HEK293 (cell line): ENCODE measurements at regions not wholly inside any gene's neighbourhood (a gene's known extent, or its start where the extent isn't known, plus 50 kb on each side); places are given as distances from the start of the nearest gene placed in this dataset.

Experiments
- CTCF ChIA-PET: fragments of 350-600 bp; formaldehyde crosslinking; extraction: SDS; loops from one replicate; lab custom pipeline; 2021; ENCODE audit warnings: antibody characterized with exemption; lab: Yijun Ruan, JAX
- POLR2A ChIA-PET: fragments of 300-600 bp; formaldehyde crosslinking; extraction: SDS; loops from one replicate; lab custom pipeline; 2020; ENCODE audit warnings: antibody characterized with exemption, inconsistent platforms; lab: Yijun Ruan, JAX
- H3K27ac ChIP-seq: fragments of 200-500 bp; sonication (Bioruptor generic); 2 replicates; pipeline ENCODE4 v1.5.1; 2014; ENCODE audit warnings: low read depth, low read length, control low read depth, inconsistent platforms; ENCODE audit errors: extremely low read depth
- H3K36me3 ChIP-seq, 2 experiments: fragments of 200-500 bp in 1 of 2; sonication (Bioruptor generic) in 1 of 2; 1 replicate in 1 of 2; 2 replicates in 1 of 2; pipeline ENCODE4 v1.5.1; 2014 to 2017; ENCODE audit warnings: inconsistent platforms in 2 of 2, low read length in 2 of 2; ENCODE audit not compliant: control insufficient read depth in 2 of 2, insufficient read depth in 1 of 2
- H3K4me1 ChIP-seq: fragments of 200-500 bp; sonication (Bioruptor generic); 2 replicates; pipeline ENCODE4 v1.5.1; 2014; ENCODE audit warnings: mild to moderate bottlenecking, low read length, inconsistent platforms; ENCODE audit not compliant: control insufficient read depth, insufficient read depth
- H3K4me3 ChIP-seq: 2 replicates; pipeline ENCODE4 v1.5.1; 2011; ENCODE audit warnings: low read depth, mild to moderate bottlenecking, control low read depth, low read length, moderate library complexity
- H3K9me3 ChIP-seq: fragments of 200-500 bp; sonication (Bioruptor generic); 2 replicates; pipeline ENCODE4 v1.5.1; 2014; ENCODE audit warnings: low read depth, low read length, inconsistent platforms; ENCODE audit not compliant: control insufficient read depth, insufficient read depth
- GLIS2 ChIP-seq: fragments of 450-650 bp; formaldehyde crosslinking; IDR thresholded peaks from 2 replicates; pipeline ENCODE4 v1.5.1; 2016; ENCODE audit warnings: missing biosample characterization, missing genetic modification characterization
- ZNF132 ChIP-seq: fragments of 450-650 bp; formaldehyde crosslinking; IDR thresholded peaks from 2 replicates; pipeline ENCODE4 v1.5.1; 2017; ENCODE audit warnings: missing biosample characterization, missing genetic modification characterization, borderline replicate concordance
- ZNF175 ChIP-seq: fragments of 450-650 bp; formaldehyde crosslinking; IDR thresholded peaks from 2 replicates; pipeline ENCODE4 v1.5.1; 2016; ENCODE audit warnings: missing biosample characterization, missing genetic modification characterization
- ZNF2 ChIP-seq: fragments of 450-650 bp; formaldehyde crosslinking; IDR thresholded peaks from 2 replicates; pipeline ENCODE4 v1.5.1; 2016; ENCODE audit warnings: missing biosample characterization, missing genetic modification characterization
- ZNF391 ChIP-seq: fragments of 450-650 bp; formaldehyde crosslinking; IDR thresholded peaks from 2 replicates; pipeline ENCODE4 v1.5.1; 2016; ENCODE audit warnings: low read depth, missing biosample characterization, missing genetic modification characterization, borderline replicate concordance
- ZNF423 ChIP-seq: fragments of 450-650 bp; formaldehyde crosslinking; IDR thresholded peaks from 2 replicates; pipeline ENCODE4 v1.5.1; 2016; ENCODE audit warnings: missing biosample characterization, missing genetic modification characterization
- ZNF48 ChIP-seq: fragments of 450-650 bp; formaldehyde crosslinking; IDR thresholded peaks from 2 replicates; pipeline ENCODE4 v1.5.1; 2016; ENCODE audit warnings: missing biosample characterization, missing genetic modification characterization
- ZNF558 ChIP-seq: fragments of 450-650 bp; formaldehyde crosslinking; IDR thresholded peaks from 2 replicates; pipeline ENCODE4 v1.5.1; 2016; ENCODE audit warnings: missing biosample characterization, missing genetic modification characterization
- ZNF560 ChIP-seq: fragments of 450-650 bp; formaldehyde crosslinking; IDR thresholded peaks from 2 replicates; pipeline ENCODE4 v1.5.1; 2017; ENCODE audit warnings: missing biosample characterization, missing genetic modification characterization, borderline replicate concordance
- ZNF596 ChIP-seq: fragments of 450-650 bp; IDR thresholded peaks from 2 replicates; pipeline ENCODE4 v1.5.0; 2018; ENCODE audit warnings: missing biosample characterization, mild to moderate bottlenecking, missing genetic modification characterization, moderate library complexity
- ZNF830 ChIP-seq: fragments of 450-650 bp; IDR thresholded peaks from 2 replicates; pipeline ENCODE4 v1.5.0; 2018; ENCODE audit warnings: missing biosample characterization, missing genetic modification characterization, low read depth, mild to moderate bottlenecking, moderate library complexity
- TF ChIP-seq, protein P1 (sequence below): fragments of 450-650 bp; formaldehyde crosslinking; IDR thresholded peaks from 2 replicates; pipeline ENCODE4 v1.5.1; 2016; ENCODE audit warnings: missing biosample characterization, missing genetic modification characterization, borderline replicate concordance
- TF ChIP-seq, protein P2 (sequence below): fragments of 450-650 bp; formaldehyde crosslinking; IDR thresholded peaks from 2 replicates; pipeline ENCODE4 v1.5.1; 2016; ENCODE audit warnings: missing biosample characterization, missing genetic modification characterization
- TF ChIP-seq, protein P3 (sequence below): sonication (generic); formaldehyde crosslinking; IDR thresholded peaks from 2 replicates; pipeline ENCODE4 v1.8.1; 2022; ENCODE audit warnings: mild to moderate bottlenecking, moderate library complexity, missing genetic modification reagents

DNA sequence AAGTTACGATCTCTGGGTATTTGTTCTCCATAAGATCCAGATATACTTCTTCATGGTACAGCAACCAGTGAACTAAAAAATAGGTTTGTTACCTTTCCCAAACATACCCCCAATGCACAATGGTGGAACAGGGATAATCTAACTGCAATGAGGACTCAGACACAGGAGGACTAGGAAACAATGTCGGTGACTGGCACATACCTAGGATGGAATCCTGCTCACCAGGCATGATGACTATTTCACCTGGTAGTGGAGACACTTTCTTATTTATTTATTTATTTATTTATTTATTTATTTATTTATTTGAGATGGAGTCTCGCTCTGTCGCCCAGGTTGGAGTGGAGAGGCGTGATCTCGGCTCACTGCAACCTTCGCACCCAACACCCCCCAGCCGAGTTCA, 159.9 kb upstream of the CCNH start:
- no peak for TF ChIP-seq ZNF423 (tag by site-specific recombination)
- H3K4me1 ChIP-seq = no peaks in the 10 kb centered on the region
- H3K27ac ChIP-seq = no peak overlapping the region
- no peaks in the 10 kb centered on the region for H3K9me3 ChIP-seq
- no peaks in the 10 kb centered on the region for H3K36me3 ChIP-seq
- ChIA-PET POLR2A (no interaction called here), CTCF (no interaction called here)
- H3K4me3 ChIP-seq = no peak overlapping the region

DNA sequence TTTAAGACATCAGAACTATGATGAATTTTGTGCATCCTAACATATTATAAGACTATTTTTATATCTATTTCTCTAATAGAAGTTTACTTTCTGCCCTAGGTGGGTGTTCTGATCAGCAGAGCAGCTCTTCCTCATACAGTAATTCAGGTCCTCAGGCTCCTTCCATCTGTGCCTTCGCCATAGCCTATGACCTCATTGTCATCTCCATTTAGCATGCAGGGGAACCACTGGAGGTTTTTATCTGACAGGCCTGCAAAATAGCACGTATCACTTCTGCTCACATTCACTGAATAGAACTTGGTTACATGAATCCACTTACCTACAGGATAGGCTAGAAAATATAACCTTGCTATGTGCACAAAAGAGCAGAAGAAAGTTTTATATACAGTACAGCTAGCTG, 159.4 kb upstream of the CCNH start:
- CTCF ChIA-PET = no interaction called here

DNA sequence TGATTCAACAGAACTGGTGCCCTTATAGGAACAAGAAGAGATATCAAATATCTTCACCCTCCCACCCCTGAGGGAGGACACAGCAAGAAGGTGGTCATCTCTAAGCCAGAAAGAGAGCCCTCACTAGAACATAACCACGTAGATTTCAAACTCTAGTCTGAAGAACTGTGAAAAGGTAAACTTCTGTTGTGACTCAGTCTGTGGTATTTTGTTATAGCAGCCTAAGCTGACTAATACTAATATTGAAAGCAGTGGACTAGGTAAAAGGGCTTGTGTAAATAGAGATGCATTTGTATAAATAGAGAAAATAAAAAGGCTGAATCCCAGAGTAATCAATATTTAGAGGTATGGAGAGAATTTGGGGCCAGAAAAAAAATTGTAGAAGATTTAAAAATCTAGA, 157.6 kb upstream of the CCNH start:
- H3K27ac ChIP-seq = no peak overlapping the region
- H3K9me3 ChIP-seq = no peaks in the 10 kb centered on the region
- H3K4me3 ChIP-seq = no peak overlapping the region
- ChIA-PET CTCF (no interaction called here), POLR2A (no interaction called here)
- no peaks in the 10 kb centered on the region for H3K36me3 ChIP-seq
- TF ChIP-seq ZNF175 (tag by site-specific recombination) (no peak), ZNF2 (no peak), ZNF558 (no peak), GLIS2 (tag by site-specific recombination) (no peak), ZNF132 (tag by site-specific recombination) (no peak)
- TF ChIP-seq, protein P1, sequence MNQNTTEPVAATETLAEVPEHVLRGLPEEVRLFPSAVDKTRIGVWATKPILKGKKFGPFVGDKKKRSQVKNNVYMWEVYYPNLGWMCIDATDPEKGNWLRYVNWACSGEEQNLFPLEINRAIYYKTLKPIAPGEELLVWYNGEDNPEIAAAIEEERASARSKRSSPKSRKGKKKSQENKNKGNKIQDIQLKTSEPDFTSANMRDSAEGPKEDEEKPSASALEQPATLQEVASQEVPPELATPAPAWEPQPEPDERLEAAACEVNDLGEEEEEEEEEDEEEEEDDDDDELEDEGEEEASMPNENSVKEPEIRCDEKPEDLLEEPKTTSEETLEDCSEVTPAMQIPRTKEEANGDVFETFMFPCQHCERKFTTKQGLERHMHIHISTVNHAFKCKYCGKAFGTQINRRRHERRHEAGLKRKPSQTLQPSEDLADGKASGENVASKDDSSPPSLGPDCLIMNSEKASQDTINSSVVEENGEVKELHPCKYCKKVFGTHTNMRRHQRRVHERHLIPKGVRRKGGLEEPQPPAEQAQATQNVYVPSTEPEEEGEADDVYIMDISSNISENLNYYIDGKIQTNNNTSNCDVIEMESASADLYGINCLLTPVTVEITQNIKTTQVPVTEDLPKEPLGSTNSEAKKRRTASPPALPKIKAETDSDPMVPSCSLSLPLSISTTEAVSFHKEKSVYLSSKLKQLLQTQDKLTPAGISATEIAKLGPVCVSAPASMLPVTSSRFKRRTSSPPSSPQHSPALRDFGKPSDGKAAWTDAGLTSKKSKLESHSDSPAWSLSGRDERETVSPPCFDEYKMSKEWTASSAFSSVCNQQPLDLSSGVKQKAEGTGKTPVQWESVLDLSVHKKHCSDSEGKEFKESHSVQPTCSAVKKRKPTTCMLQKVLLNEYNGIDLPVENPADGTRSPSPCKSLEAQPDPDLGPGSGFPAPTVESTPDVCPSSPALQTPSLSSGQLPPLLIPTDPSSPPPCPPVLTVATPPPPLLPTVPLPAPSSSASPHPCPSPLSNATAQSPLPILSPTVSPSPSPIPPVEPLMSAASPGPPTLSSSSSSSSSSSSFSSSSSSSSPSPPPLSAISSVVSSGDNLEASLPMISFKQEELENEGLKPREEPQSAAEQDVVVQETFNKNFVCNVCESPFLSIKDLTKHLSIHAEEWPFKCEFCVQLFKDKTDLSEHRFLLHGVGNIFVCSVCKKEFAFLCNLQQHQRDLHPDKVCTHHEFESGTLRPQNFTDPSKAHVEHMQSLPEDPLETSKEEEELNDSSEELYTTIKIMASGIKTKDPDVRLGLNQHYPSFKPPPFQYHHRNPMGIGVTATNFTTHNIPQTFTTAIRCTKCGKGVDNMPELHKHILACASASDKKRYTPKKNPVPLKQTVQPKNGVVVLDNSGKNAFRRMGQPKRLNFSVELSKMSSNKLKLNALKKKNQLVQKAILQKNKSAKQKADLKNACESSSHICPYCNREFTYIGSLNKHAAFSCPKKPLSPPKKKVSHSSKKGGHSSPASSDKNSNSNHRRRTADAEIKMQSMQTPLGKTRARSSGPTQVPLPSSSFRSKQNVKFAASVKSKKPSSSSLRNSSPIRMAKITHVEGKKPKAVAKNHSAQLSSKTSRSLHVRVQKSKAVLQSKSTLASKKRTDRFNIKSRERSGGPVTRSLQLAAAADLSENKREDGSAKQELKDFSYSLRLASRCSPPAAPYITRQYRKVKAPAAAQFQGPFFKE (tag by site-specific recombination) = no peak
- TF ChIP-seq, protein P2, sequence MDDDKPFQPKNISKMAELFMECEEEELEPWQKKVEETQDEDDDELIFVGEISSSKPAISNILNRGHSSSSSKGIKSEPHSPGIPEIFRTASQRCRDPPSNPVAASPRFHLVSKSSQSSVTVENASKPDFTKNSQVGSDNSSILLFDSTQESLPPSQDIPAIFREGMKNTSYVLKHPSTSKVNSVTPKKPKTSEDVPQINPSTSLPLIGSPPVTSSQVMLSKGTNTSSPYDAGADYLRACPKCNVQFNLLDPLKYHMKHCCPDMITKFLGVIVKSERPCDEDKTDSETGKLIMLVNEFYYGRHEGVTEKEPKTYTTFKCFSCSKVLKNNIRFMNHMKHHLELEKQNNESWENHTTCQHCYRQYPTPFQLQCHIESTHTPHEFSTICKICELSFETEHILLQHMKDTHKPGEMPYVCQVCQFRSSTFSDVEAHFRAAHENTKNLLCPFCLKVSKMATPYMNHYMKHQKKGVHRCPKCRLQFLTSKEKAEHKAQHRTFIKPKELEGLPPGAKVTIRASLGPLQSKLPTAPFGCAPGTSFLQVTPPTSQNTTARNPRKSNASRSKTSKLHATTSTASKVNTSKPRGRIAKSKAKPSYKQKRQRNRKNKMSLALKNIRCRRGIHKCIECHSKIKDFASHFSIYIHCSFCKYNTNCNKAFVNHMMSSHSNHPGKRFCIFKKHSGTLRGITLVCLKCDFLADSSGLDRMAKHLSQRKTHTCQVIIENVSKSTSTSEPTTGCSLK (tag by site-specific recombination) = no peak
- H3K4me1 ChIP-seq = no peaks in the 10 kb centered on the region

More for the DNA sequence above, 159.4 kb upstream of the CCNH start:
- no peak for TF ChIP-seq ZNF596
- no peak for TF ChIP-seq ZNF48 (tag by site-specific recombination)
- Histone ChIP-seq H3K27ac (no peak overlapping the region), H3K4me3 (no peak overlapping the region), H3K4me1 (no peaks in the 10 kb centered on the region), H3K36me3 (no peaks in the 10 kb centered on the region), H3K9me3 (no peaks in the 10 kb centered on the region)
- POLR2A ChIA-PET = no interaction called here

DNA sequence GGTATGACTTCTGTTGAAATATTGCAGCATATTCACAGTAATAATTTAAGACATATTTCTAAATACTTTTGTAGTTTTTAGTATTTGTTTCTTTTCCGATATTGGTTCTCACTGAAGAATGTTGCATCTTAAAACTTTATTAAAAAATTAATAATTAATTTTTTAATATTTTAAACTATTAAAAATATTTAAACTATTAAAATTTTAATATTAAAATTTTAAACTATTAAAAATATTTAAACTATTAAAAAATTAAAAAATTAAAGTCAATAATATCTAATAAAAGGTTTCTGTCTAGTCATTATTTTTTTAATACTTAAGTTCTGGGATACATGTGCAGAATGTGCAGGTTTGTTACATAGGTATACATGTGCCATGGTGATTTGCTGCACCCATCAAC, 149.3 kb upstream of the CCNH start:
- no peak for TF ChIP-seq ZNF560
- TF ChIP-seq ZNF391 (tag by site-specific recombination) = no peak
- no peak for TF ChIP-seq ZNF830 (tag by site-specific recombination)
- TF ChIP-seq, protein P3, sequence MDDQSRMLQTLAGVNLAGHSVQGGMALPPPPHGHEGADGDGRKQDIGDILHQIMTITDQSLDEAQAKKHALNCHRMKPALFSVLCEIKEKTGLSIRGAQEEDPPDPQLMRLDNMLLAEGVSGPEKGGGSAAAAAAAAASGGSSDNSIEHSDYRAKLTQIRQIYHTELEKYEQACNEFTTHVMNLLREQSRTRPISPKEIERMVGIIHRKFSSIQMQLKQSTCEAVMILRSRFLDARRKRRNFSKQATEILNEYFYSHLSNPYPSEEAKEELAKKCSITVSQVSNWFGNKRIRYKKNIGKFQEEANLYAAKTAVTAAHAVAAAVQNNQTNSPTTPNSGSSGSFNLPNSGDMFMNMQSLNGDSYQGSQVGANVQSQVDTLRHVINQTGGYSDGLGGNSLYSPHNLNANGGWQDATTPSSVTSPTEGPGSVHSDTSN (CRISPR knock-in tag) = no peak
- Histone ChIP-seq H3K4me1 (no peaks in the 10 kb centered on the region), H3K9me3 (no peaks in the 10 kb centered on the region), H3K4me3 (no peak overlapping the region), H3K36me3 (no peaks in the 10 kb centered on the region), H3K27ac (no peak overlapping the region)
- POLR2A ChIA-PET = no interaction called here
- CTCF ChIA-PET = no interaction called here
